ENCODE measurements at regions not wholly inside any gene's neighbourhood (a gene's known extent, or its start where the extent isn't known, plus 50 kb on each side); places are given as distances from the start of the nearest gene placed in this dataset.
"Not testable (repeated sequence)": the region's sequence is repeated elsewhere in the genome, so short reads cannot be mapped to it uniquely, and the experiment has no call there.

- Histone ChIP-seq H3K9me3 (no peaks in the 10 kb centered on the region), H3K36me3 (no peaks in the 10 kb centered on the region), H3K4me1 (ENCODE audit: control insufficient read depth in 1 of 2, low read depth in 2 of 2) (no peaks in the 10 kb centered on the region), H3K4me3 (no peak overlapping the region), H3K27me3 (replicated peaks; ENCODE audit: insufficient read depth) (no peaks in the 10 kb centered on the region), H3K27ac (no peak overlapping the region)
- DNase-seq (ENCODE audit: low spot score), result no peak
- TF ChIP-seq, protein P1, sequence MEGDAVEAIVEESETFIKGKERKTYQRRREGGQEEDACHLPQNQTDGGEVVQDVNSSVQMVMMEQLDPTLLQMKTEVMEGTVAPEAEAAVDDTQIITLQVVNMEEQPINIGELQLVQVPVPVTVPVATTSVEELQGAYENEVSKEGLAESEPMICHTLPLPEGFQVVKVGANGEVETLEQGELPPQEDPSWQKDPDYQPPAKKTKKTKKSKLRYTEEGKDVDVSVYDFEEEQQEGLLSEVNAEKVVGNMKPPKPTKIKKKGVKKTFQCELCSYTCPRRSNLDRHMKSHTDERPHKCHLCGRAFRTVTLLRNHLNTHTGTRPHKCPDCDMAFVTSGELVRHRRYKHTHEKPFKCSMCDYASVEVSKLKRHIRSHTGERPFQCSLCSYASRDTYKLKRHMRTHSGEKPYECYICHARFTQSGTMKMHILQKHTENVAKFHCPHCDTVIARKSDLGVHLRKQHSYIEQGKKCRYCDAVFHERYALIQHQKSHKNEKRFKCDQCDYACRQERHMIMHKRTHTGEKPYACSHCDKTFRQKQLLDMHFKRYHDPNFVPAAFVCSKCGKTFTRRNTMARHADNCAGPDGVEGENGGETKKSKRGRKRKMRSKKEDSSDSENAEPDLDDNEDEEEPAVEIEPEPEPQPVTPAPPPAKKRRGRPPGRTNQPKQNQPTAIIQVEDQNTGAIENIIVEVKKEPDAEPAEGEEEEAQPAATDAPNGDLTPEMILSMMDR (IDR thresholded peaks at IDR 0.05), result no peak
- ATAC-seq (ENCODE audit: insufficient number of reproducible peaks, low FRiP score, low read depth), result no peak
These were observed 91.2 kb upstream of the GPR50 start for GRCh38 chrX:151085207-151085606.

DNA sequence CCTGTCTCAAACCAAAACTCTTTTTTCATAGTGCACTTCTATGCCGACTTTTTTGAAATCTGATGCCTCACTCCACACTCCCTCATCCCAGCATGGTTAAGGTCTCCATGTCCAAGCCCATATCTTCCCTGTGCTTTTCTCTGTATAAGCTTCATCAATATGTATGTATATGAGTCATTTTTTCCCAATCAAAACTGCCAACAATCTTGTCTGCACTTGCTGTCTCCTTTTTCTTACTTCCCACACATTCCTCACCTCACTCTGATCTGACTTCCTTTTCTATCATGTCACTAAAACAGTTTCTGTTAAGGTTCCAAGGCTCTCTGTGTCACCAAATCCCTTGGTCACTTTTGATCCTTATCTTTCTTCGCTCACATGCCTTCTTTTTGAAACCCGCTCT, 88.2 kb upstream of the GPR50 start:
- Histone ChIP-seq H3K9me3 (no peaks in the 10 kb centered on the region), H3K4me1 (ENCODE audit: control insufficient read depth in 1 of 2, low read depth in 2 of 2) (no peaks in the 10 kb centered on the region), H3K27ac (no peak overlapping the region), H3K27me3 (replicated peaks; ENCODE audit: insufficient read depth) (no peaks in the 10 kb centered on the region), H3K4me3 (no peak overlapping the region), H3K36me3 (no peaks in the 10 kb centered on the region)
- TF ChIP-seq, protein P1 (IDR thresholded peaks at IDR 0.05), result no peak
- DNase-seq (ENCODE audit: low spot score) (no peak), ATAC-seq (ENCODE audit: insufficient number of reproducible peaks, low FRiP score, low read depth) (no peak)

GRCh38 chrX:151099001-151099400, 77.4 kb upstream of the GPR50 start:
- DNase-seq (ENCODE audit: low spot score) (no peak), ATAC-seq (ENCODE audit: insufficient number of reproducible peaks, low FRiP score, low read depth) (no peak)
- Histone ChIP-seq H3K9me3 (no peaks in the 10 kb centered on the region), H3K27me3 (replicated peaks; ENCODE audit: insufficient read depth) (no peaks in the 10 kb centered on the region), H3K36me3 (no peaks in the 10 kb centered on the region), H3K4me1 (ENCODE audit: control insufficient read depth in 1 of 2, low read depth in 2 of 2) (no peaks in the 10 kb centered on the region), H3K4me3 (no peak overlapping the region), H3K27ac (no peak overlapping the region)
- TF ChIP-seq, protein P1 (IDR thresholded peaks at IDR 0.05), result no peak

- no peaks in the 10 kb centered on the region for H3K4me1 ChIP-seq (ENCODE audit: control insufficient read depth in 1 of 2, low read depth in 2 of 2)
- no peaks in the 10 kb centered on the region for H3K27me3 ChIP-seq (replicated peaks; ENCODE audit: insufficient read depth)
- TF ChIP-seq, protein P1 (IDR thresholded peaks at IDR 0.05), result no peak
- DNase-seq (ENCODE audit: low spot score), result no peak
- no peak for ATAC-seq (ENCODE audit: insufficient number of reproducible peaks, low FRiP score, low read depth)
- no peaks in the 10 kb centered on the region for H3K36me3 ChIP-seq
- no peaks in the 10 kb centered on the region for H3K9me3 ChIP-seq
- H3K27ac ChIP-seq, result no peak overlapping the region
- H3K4me3 ChIP-seq, result no peak overlapping the region
These were observed 75.6 kb upstream of the GPR50 start for GRCh38 chrX:151100799-151101198.

DNA sequence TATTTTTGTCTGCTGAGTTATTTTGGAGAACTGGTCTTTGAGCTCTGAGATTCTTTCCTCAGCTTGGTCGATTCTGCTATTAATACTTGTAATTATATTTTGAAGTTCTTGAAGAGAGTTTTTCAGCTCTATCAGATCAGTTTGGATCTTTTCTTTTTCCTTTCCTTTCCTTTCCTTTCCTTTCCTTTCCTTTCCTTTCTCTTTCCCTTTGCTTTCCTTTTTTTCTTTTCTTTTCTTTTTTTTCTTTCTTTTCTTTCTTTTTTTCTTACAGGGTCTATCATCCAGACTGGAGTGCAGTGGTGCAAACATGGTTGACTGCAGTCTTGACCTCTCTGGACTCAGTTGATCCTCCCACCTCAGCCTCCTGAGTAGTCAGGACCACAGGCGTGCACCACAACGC, 63.2 kb upstream of the GPR50 start:
- not testable (repeated sequence) for H3K27me3 ChIP-seq (replicated peaks; ENCODE audit: insufficient read depth); ATAC-seq (ENCODE audit: insufficient number of reproducible peaks, low FRiP score, low read depth); H3K27ac ChIP-seq; H3K9me3 ChIP-seq; H3K4me3 ChIP-seq; H3K36me3 ChIP-seq; DNase-seq (ENCODE audit: low spot score); H3K4me1 ChIP-seq (ENCODE audit: control insufficient read depth in 1 of 2, low read depth in 2 of 2)

Measured in thoracic aorta (tissue), 2 donors.